Mesenchymal stem cell (in vitro differentiated cells and primary cell): ENCODE measurements at regions not wholly inside any gene's neighbourhood (a gene's known extent, or its start where the extent isn't known, plus 50 kb on each side); places are given as distances from the start of the nearest gene placed in this dataset.

Experiments used
- DNase-seq: peaks from one replicate; pipeline ENCODE4 v3.0.0-alpha.2; 2013
- H2AFZ ChIP-seq: one replicate; pipeline ENCODE4 v1.6.1; 2013; ENCODE audit warnings: low read depth, mild to moderate bottlenecking, control low read depth, inconsistent platforms, low read length, moderate library complexity
- H2AK5ac ChIP-seq: 2 replicates; pipeline ENCODE4 v1.6.1; 2013; ENCODE audit warnings: low read length, moderate library complexity, mild to moderate bottlenecking, inconsistent platforms; ENCODE audit not compliant: severe bottlenecking
- H2BK120ac ChIP-seq: one replicate; pipeline ENCODE4 v1.6.1; 2013; ENCODE audit warnings: low read depth, mild to moderate bottlenecking, inconsistent platforms, low read length, moderate library complexity
- H2BK12ac ChIP-seq, 2 experiments: one replicate each; pipeline ENCODE4 v1.6.1; 2013; ENCODE audit warnings: inconsistent platforms in 2 of 2, low read length in 2 of 2, mild to moderate bottlenecking in 2 of 2, moderate library complexity in 2 of 2, control low read depth in 1 of 2
- H2BK15ac ChIP-seq: one replicate; pipeline ENCODE4 v1.6.1; 2013; ENCODE audit warnings: mild to moderate bottlenecking, low read depth, inconsistent platforms; ENCODE audit not compliant: poor library complexity, severe bottlenecking
- H2BK5ac ChIP-seq: 2 replicates; pipeline ENCODE4 v1.6.1; 2013; ENCODE audit warnings: low read depth, mild to moderate bottlenecking, low read length, control low read depth, inconsistent platforms; ENCODE audit not compliant: poor library complexity, severe bottlenecking
- H3K14ac ChIP-seq, 2 experiments: one replicate each; pipeline ENCODE4 v1.6.1; 2013; ENCODE audit warnings: inconsistent platforms in 2 of 2, low read length in 2 of 2, control low read depth in 1 of 2, mild to moderate bottlenecking in 1 of 2, moderate library complexity in 1 of 2
- H3K18ac ChIP-seq, 2 experiments: one replicate each; pipeline ENCODE4 v1.6.1; 2013; ENCODE audit warnings: inconsistent platforms in 2 of 2, low read length in 2 of 2, control low read depth in 1 of 2, low read depth in 1 of 2, mild to moderate bottlenecking in 1 of 2
- H3K23ac ChIP-seq, 2 experiments: one replicate each; pipeline ENCODE4 v1.6.1; 2013; ENCODE audit warnings: inconsistent platforms in 2 of 2, low read length in 2 of 2, mild to moderate bottlenecking in 2 of 2, moderate library complexity in 2 of 2, control low read depth in 1 of 2
- H3K27ac ChIP-seq: 2 replicates; pipeline ENCODE4 v1.5.1; 2013; ENCODE audit warnings: mild to moderate bottlenecking, moderate library complexity, low read length, control low read depth, inconsistent platforms; ENCODE audit not compliant: poor library complexity, severe bottlenecking
- H3K27me3 ChIP-seq, 2 experiments: 2 replicates each; pipeline versions ENCODE4 v1.6.1 to v1.7.0; 2013; ENCODE audit warnings: low read length in 2 of 2, mild to moderate bottlenecking in 2 of 2, moderate library complexity in 2 of 2, control low read depth in 1 of 2, inconsistent platforms in 1 of 2; ENCODE audit not compliant: control insufficient read depth in 1 of 2, insufficient read depth in 1 of 2
- H3K36me3 ChIP-seq, 2 experiments: 2 replicates each; pipeline versions ENCODE4 v1.6.1 to v1.7.0; 2013; ENCODE audit warnings: low read length in 2 of 2, control low read depth in 1 of 2, inconsistent platforms in 1 of 2, low read depth in 1 of 2, mild to moderate bottlenecking in 1 of 2; ENCODE audit not compliant: insufficient read depth in 2 of 2, control insufficient read depth in 1 of 2
- H3K4ac ChIP-seq, 2 experiments: one replicate each; pipeline ENCODE4 v1.6.1; 2013; ENCODE audit warnings: inconsistent platforms in 2 of 2, low read length in 2 of 2, mild to moderate bottlenecking in 2 of 2, moderate library complexity in 2 of 2, control low read depth in 1 of 2, low read depth in 1 of 2
- H3K4me1 ChIP-seq: 2 replicates; pipeline ENCODE4 v1.6.1; 2013; ENCODE audit warnings: low read depth, low read length, control low read depth; ENCODE audit not compliant: control insufficient read depth, insufficient read depth
- H3K4me2 ChIP-seq: 2 replicates; pipeline ENCODE4 v1.6.1; 2013; ENCODE audit warnings: low read length, mild to moderate bottlenecking, inconsistent platforms; ENCODE audit not compliant: poor library complexity, severe bottlenecking
- H3K4me3 ChIP-seq, 2 experiments: 2 replicates each; pipeline versions ENCODE4 v1.5.1 to v1.7.0; 2013; ENCODE audit warnings: low read length in 2 of 2, mild to moderate bottlenecking in 2 of 2, control low read depth in 1 of 2, low read depth in 1 of 2; ENCODE audit not compliant: insufficient read depth in 1 of 2
- H3K79me1 ChIP-seq: replicated peaks from 2 replicates; pipeline ENCODE4 v1.6.1; 2013; ENCODE audit warnings: mild to moderate bottlenecking, control low read depth, low read length, inconsistent platforms; ENCODE audit not compliant: poor library complexity, severe bottlenecking
- H3K9ac ChIP-seq: 2 replicates; pipeline ENCODE4 v1.7.0; 2013; ENCODE audit warnings: mild to moderate bottlenecking, low read length, moderate library complexity
- H3K9me3 ChIP-seq: 2 replicates; pipeline ENCODE4 v1.7.0; 2013; ENCODE audit warnings: mild to moderate bottlenecking, low read length; ENCODE audit not compliant: control insufficient read depth
- H4K8ac ChIP-seq: one replicate; pipeline ENCODE4 v1.6.1; 2013; ENCODE audit warnings: inconsistent platforms, mild to moderate bottlenecking, low read length, moderate library complexity
- H4K91ac ChIP-seq: one replicate; pipeline ENCODE4 v1.6.1; 2013; ENCODE audit warnings: mild to moderate bottlenecking, low read length, inconsistent platforms
- WGBS: methylation state at CpG from one replicate; pipeline ENCODE4 v1.1.7; 2013; ENCODE audit warnings: mixed read lengths; 5-methylcytosine and 5-hydroxymethylcytosine counted together

GRCh38 chr15:60118146-60118545, 114.0 kb downstream of the FOXB1 start:
- Histone ChIP-seq H3K27ac (no peak overlapping the region), H3K14ac (no peak overlapping the region), H3K27me3 (peaks cover 52 to 71% of the 10 kb centered on the region in 2 experiments), H2BK12ac (no peak overlapping the region), H2BK120ac (no peak overlapping the region), H3K23ac (no peak overlapping the region), H3K4me2 (no peak overlapping the region), H3K4me1 (no peaks in the 10 kb centered on the region), H3K4me3 (no peak overlapping the region), H4K91ac (no peak overlapping the region), H4K8ac (no peak overlapping the region), H3K36me3 (no peaks in the 10 kb centered on the region), H2BK15ac (no peak overlapping the region), H3K9ac (no peak overlapping the region), H2AFZ (no peak overlapping the region), H3K18ac (no peak overlapping the region), H2AK5ac (no peak overlapping the region), H3K79me1 (no peaks in the 10 kb centered on the region), H2BK5ac (no peak overlapping the region), H3K4ac (no peak overlapping the region), H3K9me3 (no peaks in the 10 kb centered on the region)
- no peak for DNase-seq
- WGBS, result 8% methylated on average over 4 of the region's 8 CpGs

GRCh38 chr15:60118626-60119025, 114.5 kb downstream of the FOXB1 start:
- no peak overlapping the region for H3K18ac ChIP-seq
- H2AK5ac ChIP-seq, result no peak overlapping the region
- no peak overlapping the region for H2BK15ac ChIP-seq
- H4K91ac ChIP-seq, result no peak overlapping the region
- H2BK5ac ChIP-seq, result no peak overlapping the region
- no peak overlapping the region for H4K8ac ChIP-seq
- H2AFZ ChIP-seq, result no peak overlapping the region
- H3K23ac ChIP-seq, result no peak overlapping the region
- no peak overlapping the region for H3K4ac ChIP-seq
- 2% methylated on average over 3 of the region's 3 CpGs for WGBS
- no peaks in the 10 kb centered on the region for H3K36me3 ChIP-seq
- peaks cover 52 to 71% of the 10 kb centered on the region in 2 experiments for H3K27me3 ChIP-seq
- no peaks in the 10 kb centered on the region for H3K9me3 ChIP-seq
- H2BK12ac ChIP-seq, result no peak overlapping the region
- H2BK120ac ChIP-seq, result no peak overlapping the region
- no peaks in the 10 kb centered on the region for H3K4me1 ChIP-seq
- H3K4me3 ChIP-seq, result no peak overlapping the region
- H3K27ac ChIP-seq, result no peak overlapping the region
- no peaks in the 10 kb centered on the region for H3K79me1 ChIP-seq
- no peak overlapping the region for H3K9ac ChIP-seq
- no peak for DNase-seq
- no peak overlapping the region for H3K14ac ChIP-seq
- no peak overlapping the region for H3K4me2 ChIP-seq

- Histone ChIP-seq H2AK5ac (no peak overlapping the region), H4K8ac (no peak overlapping the region), H3K27ac (no peak overlapping the region), H3K4ac (no peak overlapping the region), H3K4me3 (no peak overlapping the region), H2BK15ac (no peak overlapping the region), H3K23ac (no peak overlapping the region), H3K18ac (no peak overlapping the region), H2BK5ac (no peak overlapping the region), H2AFZ (no peak overlapping the region), H3K4me2 (no peak overlapping the region), H2BK12ac (no peak overlapping the region), H3K9ac (no peak overlapping the region), H3K14ac (no peak overlapping the region), H3K9me3 (no peaks in the 10 kb centered on the region), H3K36me3 (no peaks in the 10 kb centered on the region), H3K79me1 (no peaks in the 10 kb centered on the region), H3K27me3 (peaks cover 52 to 71% of the 10 kb centered on the region in 2 experiments), H2BK120ac (no peak overlapping the region), H3K4me1 (no peaks in the 10 kb centered on the region), H4K91ac (no peak overlapping the region)
- DNase-seq, result no peak
- 26% methylated on average over 3 of the region's 4 CpGs for WGBS
Measured at GRCh38 chr15:60119101-60119500, 115.0 kb downstream of the FOXB1 start.

GRCh38 chr15:60120100-60120499, 116.0 kb downstream of the FOXB1 start:
- Histone ChIP-seq H4K8ac (no peak overlapping the region), H3K27ac (no peak overlapping the region), H2BK5ac (no peak overlapping the region), H4K91ac (no peak overlapping the region), H3K4me2 (no peak overlapping the region), H2BK12ac (no peak overlapping the region), H3K4me3 (no peak overlapping the region), H2BK15ac (no peak overlapping the region), H3K9me3 (no peaks in the 10 kb centered on the region), H3K14ac (no peak overlapping the region), H3K18ac (no peak overlapping the region), H2AK5ac (no peak overlapping the region), H3K79me1 (no peaks in the 10 kb centered on the region), H3K4me1 (no peaks in the 10 kb centered on the region), H3K36me3 (no peaks in the 10 kb centered on the region), H2BK120ac (no peak overlapping the region), H3K23ac (no peak overlapping the region), H2AFZ (no peak overlapping the region), H3K4ac (no peak overlapping the region), H3K9ac (no peak overlapping the region), H3K27me3 (peaks cover 45 to 61% of the 10 kb centered on the region in 2 experiments)
- DNase-seq, result no peak
- WGBS, result 14% methylated on average over 2 of the region's 2 CpGs
